Fibroblast of mammary gland (primary cell): ENCODE measurements at regions not wholly inside any gene's neighbourhood (a gene's known extent, or its start where the extent isn't known, plus 50 kb on each side); places are given as distances from the start of the nearest gene placed in this dataset.

Source experiments
- DNase-seq: peaks from one replicate; pipeline ENCODE4 v3.0.0-alpha.2; 2010; ENCODE audit warnings: low read depth
- H3K4me3 ChIP-seq: 2 replicates; pipeline ENCODE4 v1.5.1; 2011; ENCODE audit warnings: low read depth, mild to moderate bottlenecking, low read length, moderate library complexity; ENCODE audit not compliant: control insufficient read depth
- CTCF ChIP-seq: conservative IDR thresholded peaks from 2 replicates; pipeline ENCODE4 v1.5.1; 2011; ENCODE audit warnings: low read depth, low read length, inconsistent platforms; ENCODE audit not compliant: control insufficient read depth, insufficient read depth

- no peak overlapping the region for H3K4me3 ChIP-seq
- DNase-seq: no peak
- TF ChIP-seq CTCF: no peak
These were observed 158.8 kb downstream of the SMAD6 start for GRCh38 chr15:66860844-66861243.

- no peak for TF ChIP-seq CTCF
- H3K4me3 ChIP-seq: no peak overlapping the region
- DNase-seq: peak; percentile 43
These were observed 160.3 kb downstream of the SMAD6 start for GRCh38 chr15:66862111-66862939.

- no peak overlapping the region for H3K4me3 ChIP-seq
- peak; percentile 96 for TF ChIP-seq CTCF
- peak; percentile 82 for DNase-seq
These were observed 160.9 kb downstream of the SMAD6 start for GRCh38 chr15:66862940-66863335.

- H3K4me3 ChIP-seq: no peak overlapping the region
- TF ChIP-seq CTCF: no peak
These were observed 161.5 kb downstream of the SMAD6 start for GRCh38 chr15:66863390-66864085.

GRCh38 chr15:66864086-66864830 lies 162.2 kb downstream of the SMAD6 start:
- TF ChIP-seq CTCF: no peak
- no peak for DNase-seq
- H3K4me3 ChIP-seq: no peak overlapping the region

More at GRCh38 chr15:66863390-66864085, 161.5 kb downstream of the SMAD6 start:
- no peak for DNase-seq

GRCh38 chr15:66864871-66865281 lies 162.8 kb downstream of the SMAD6 start:
- DNase-seq: no peak
- no peak for TF ChIP-seq CTCF
- no peak overlapping the region for H3K4me3 ChIP-seq
